GM12865 (cell line): ENCODE measurements at regions not wholly inside any gene's neighbourhood (a gene's known extent, or its start where the extent isn't known, plus 50 kb on each side); places are given as distances from the start of the nearest gene placed in this dataset.

ENCODE experiments used
- DNase-seq: peaks from one replicate; pipeline ENCODE4 v3.0.0; 2010; ENCODE audit warnings: low read depth
- H3K4me3 ChIP-seq: 2 replicates; pipeline ENCODE4 v1.5.1; 2011; ENCODE audit warnings: mild to moderate bottlenecking, low read depth, low read length, control low read depth
- CTCF ChIP-seq: IDR thresholded peaks from 2 replicates; pipeline ENCODE4 v1.5.1; 2011; ENCODE audit warnings: low read length, control low read depth, low read depth, inconsistent platforms; ENCODE audit not compliant: insufficient read depth; ENCODE audit errors: missing control alignments

- no peak overlapping the region for H3K4me3 ChIP-seq
- DNase-seq: no peak
- no peak for TF ChIP-seq CTCF
Observed at GRCh38 chr1:70847013-70847412, 200.6 kb downstream of the PTGER3 start.

- TF ChIP-seq CTCF: no peak
- H3K4me3 ChIP-seq: no peak overlapping the region
- DNase-seq: no peak
Observed at GRCh38 chr1:70855203-70855602, 192.4 kb downstream of the PTGER3 start.

- H3K4me3 ChIP-seq: no peak overlapping the region
- no peak for TF ChIP-seq CTCF
- DNase-seq: no peak
Observed at GRCh38 chr1:70856201-70856600, 191.4 kb downstream of the PTGER3 start.

GRCh38 chr1:70863239-70863638 lies 184.4 kb downstream of the PTGER3 start:
- TF ChIP-seq CTCF: no peak
- DNase-seq: no peak
- H3K4me3 ChIP-seq: no peak overlapping the region

- DNase-seq: no peak
- TF ChIP-seq CTCF: no peak
- H3K4me3 ChIP-seq: no peak overlapping the region
Observed at GRCh38 chr1:70864302-70864701, 183.3 kb downstream of the PTGER3 start.

- no peak overlapping the region for H3K4me3 ChIP-seq
- no peak for DNase-seq
- TF ChIP-seq CTCF: no peak
Observed at GRCh38 chr1:70866542-70867264, 180.9 kb downstream of the PTGER3 start.

GRCh38 chr1:70871790-70872189 lies 175.8 kb downstream of the PTGER3 start:
- no peak overlapping the region for H3K4me3 ChIP-seq
- TF ChIP-seq CTCF: no peak
- DNase-seq: no peak
